Neural cell (in vitro differentiated cells): ENCODE measurements at regions not wholly inside any gene's neighbourhood (a gene's known extent, or its start where the extent isn't known, plus 50 kb on each side); places are given as distances from the start of the nearest gene placed in this dataset.
A peak's percentile ranks its signal among the peaks of the same experiment; 100 is the strongest.

ENCODE experiments used
- H2AFZ ChIP-seq: fragments of 200-600, 300-800 bp; sonication (generic), shearing (Covaris generic); 2 replicates; pipeline ENCODE4 v1.6.0; 2014; ENCODE audit warnings: low read depth, mild to moderate bottlenecking, antibody characterized with exemption, low read length, moderate library complexity
- H3F3A ChIP-seq: fragments of 200-600 bp; shearing (Covaris generic); 2 replicates; pipeline ENCODE4 v1.6.1; 2016; ENCODE audit warnings: mild to moderate bottlenecking, moderate library complexity, mixed read lengths, antibody characterized with exemption, low read length; ENCODE audit not compliant: insufficient read depth, poor library complexity, severe bottlenecking
- H3K27ac ChIP-seq: fragments of 200-600, 300-800 bp; sonication (generic), shearing (Covaris generic); 2 replicates; pipeline ENCODE4 v1.5.1; 2014; ENCODE audit warnings: mild to moderate bottlenecking, low read length, moderate library complexity
- H3K27me3 ChIP-seq: fragments of 300-800, 200-600 bp; sonication (generic), shearing (Covaris generic); 2 replicates; pipeline ENCODE4 v1.6.0; 2014; ENCODE audit warnings: mild to moderate bottlenecking, low read depth, low read length, moderate library complexity; ENCODE audit not compliant: insufficient read depth
- H3K36me3 ChIP-seq: fragments of 300-800, 200-600 bp; sonication (generic), shearing (Covaris generic); 2 replicates; pipeline ENCODE4 v1.5.1; 2014; ENCODE audit warnings: mild to moderate bottlenecking, antibody characterized with exemption, low read length, moderate library complexity; ENCODE audit not compliant: insufficient read depth
- H3K4me2 ChIP-seq: fragments of 300-800, 200-600 bp; sonication (generic), shearing (Covaris generic); 2 replicates; pipeline ENCODE4 v1.6.0; 2014; ENCODE audit warnings: mild to moderate bottlenecking, low read length
- H3K4me3 ChIP-seq: fragments of 300-800, 200-600 bp; sonication (generic), shearing (Covaris generic); 2 replicates; pipeline ENCODE4 v1.5.1; 2014; ENCODE audit warnings: mild to moderate bottlenecking, low read length, moderate library complexity
- H3K79me2 ChIP-seq: fragments of 200-600 bp; shearing (Covaris generic); replicated peaks from 2 replicates; pipeline ENCODE4 v1.6.0; 2014; ENCODE audit warnings: mild to moderate bottlenecking, low read length, moderate library complexity; ENCODE audit not compliant: insufficient read depth
- H3K9ac ChIP-seq: fragments of 300-800, 200-600 bp; sonication (generic), shearing (Covaris generic); 2 replicates; pipeline ENCODE4 v1.6.1; 2016; ENCODE audit warnings: mild to moderate bottlenecking, low read length, mixed read lengths
- H3K9me2 ChIP-seq: fragments of 200-600 bp; shearing (Covaris generic); 2 replicates; pipeline ENCODE4 v1.6.1; 2016; ENCODE audit warnings: mild to moderate bottlenecking, low read length, mixed read lengths; ENCODE audit not compliant: insufficient read depth
- H3K9me3 ChIP-seq: fragments of 200-600, 300-800 bp; sonication (generic), shearing (Covaris generic); 2 replicates; pipeline ENCODE4 v1.6.1; 2016; ENCODE audit warnings: mild to moderate bottlenecking, mixed run types, low read length, moderate library complexity, mixed read lengths
- H4K20me1 ChIP-seq: fragments of 200-600 bp; shearing (Covaris generic); 2 replicates; pipeline ENCODE4 v1.6.1; 2016; ENCODE audit warnings: mild to moderate bottlenecking, mixed run types; ENCODE audit not compliant: insufficient read depth
- CTCF ChIP-seq: fragments of 450-650 bp; IDR thresholded peaks from 2 replicates; pipeline ENCODE4 v1.5.1; 2014; ENCODE audit warnings: antibody characterized with exemption, mild to moderate bottlenecking, moderate library complexity; ENCODE audit not compliant: poor library complexity, severe bottlenecking
- EP300 ChIP-seq: fragments of 450-650 bp; conservative IDR thresholded peaks from 2 replicates; pipeline ENCODE4 v1.6.1; 2014; ENCODE audit warnings: antibody characterized with exemption, mild to moderate bottlenecking, moderate library complexity; ENCODE audit not compliant: poor library complexity, severe bottlenecking
- EZH2 ChIP-seq: fragments of 200-600, 300-800 bp; shearing (Covaris generic), sonication (generic); IDR thresholded peaks from 2 replicates; pipeline ENCODE4 v1.6.1; 2014; ENCODE audit warnings: antibody characterized with exemption, low read length, borderline replicate concordance, mild to moderate bottlenecking; ENCODE audit not compliant: insufficient read depth, poor library complexity, severe bottlenecking
- MXI1 ChIP-seq: fragments of 450-650 bp; conservative IDR thresholded peaks from 2 replicates; pipeline ENCODE4 v1.6.1; 2014; ENCODE audit warnings: antibody characterized with exemption, mild to moderate bottlenecking; ENCODE audit not compliant: poor library complexity, severe bottlenecking
- POLR2AphosphoS5 ChIP-seq: IDR thresholded peaks from 2 replicates; pipeline ENCODE4 v1.6.1; 2012
- RAD21 ChIP-seq: fragments of 450-650 bp; conservative IDR thresholded peaks from 2 replicates; pipeline ENCODE4 v1.6.1; 2014; ENCODE audit warnings: antibody characterized with exemption, mild to moderate bottlenecking, moderate library complexity
- REST ChIP-seq: IDR thresholded peaks from 2 replicates; pipeline ENCODE4 v1.6.1; 2012; ENCODE audit warnings: borderline replicate concordance
- SMC3 ChIP-seq: fragments of 450-650 bp; conservative IDR thresholded peaks from 2 replicates; pipeline ENCODE4 v1.6.1; 2014; ENCODE audit warnings: antibody characterized with exemption, mild to moderate bottlenecking, moderate library complexity; ENCODE audit not compliant: poor library complexity
- TAF1 ChIP-seq: IDR thresholded peaks from 2 replicates; pipeline ENCODE4 v1.6.1; 2012; ENCODE audit warnings: low read depth

GRCh38 chr2:535222-535621, 142.0 kb downstream of the TMEM18 start:
- no peak overlapping the region for H3K4me3 ChIP-seq
- no peak overlapping the region for H3K4me2 ChIP-seq
- H3F3A ChIP-seq: no peaks in the 10 kb centered on the region
- no peak overlapping the region for H2AFZ ChIP-seq
- no peak overlapping the region for H3K9ac ChIP-seq
- TF ChIP-seq POLR2AphosphoS5 (no peak), TAF1 (no peak), EZH2 (no peak), RAD21 (no peak), MXI1 (no peak)
- no peaks in the 10 kb centered on the region for H3K27me3 ChIP-seq
- H3K79me2 ChIP-seq: no peaks in the 10 kb centered on the region
- H3K9me2 ChIP-seq: no peaks in the 10 kb centered on the region
- H4K20me1 ChIP-seq: no peaks in the 10 kb centered on the region
- H3K9me3 ChIP-seq: peaks cover 3% of the 10 kb centered on the region
- H3K27ac ChIP-seq: no peak overlapping the region
- no peaks in the 10 kb centered on the region for H3K36me3 ChIP-seq

- no peaks in the 10 kb centered on the region for H3K36me3 ChIP-seq
- H2AFZ ChIP-seq: no peak overlapping the region
- no peaks in the 10 kb centered on the region for H3K9me2 ChIP-seq
- no peaks in the 10 kb centered on the region for H3K27me3 ChIP-seq
- H3K79me2 ChIP-seq: no peaks in the 10 kb centered on the region
- H3K9ac ChIP-seq: no peak overlapping the region
- H4K20me1 ChIP-seq: no peaks in the 10 kb centered on the region
- no peak overlapping the region for H3K4me2 ChIP-seq
- TF ChIP-seq POLR2AphosphoS5 (no peak), CTCF (no peak), RAD21 (no peak), SMC3 (no peak), REST (no peak), MXI1 (no peak), EP300 (no peak), EZH2 (no peak), TAF1 (no peak)
- H3K27ac ChIP-seq: no peak overlapping the region
- no peak overlapping the region for H3K4me3 ChIP-seq
- H3F3A ChIP-seq: no peaks in the 10 kb centered on the region
- peaks cover 3% of the 10 kb centered on the region for H3K9me3 ChIP-seq
These were observed 147.4 kb downstream of the TMEM18 start for GRCh38 chr2:529852-530251.

GRCh38 chr2:529424-529823, 147.8 kb downstream of the TMEM18 start:
- Histone ChIP-seq H3K4me3 (no peak overlapping the region), H3K27ac (no peak overlapping the region), H3F3A (no peaks in the 10 kb centered on the region), H3K9me3 (peaks cover 3% of the 10 kb centered on the region), H4K20me1 (no peaks in the 10 kb centered on the region), H3K36me3 (no peaks in the 10 kb centered on the region), H2AFZ (no peak overlapping the region), H3K4me2 (no peak overlapping the region), H3K9ac (no peak overlapping the region), H3K9me2 (no peaks in the 10 kb centered on the region), H3K79me2 (no peaks in the 10 kb centered on the region), H3K27me3 (no peaks in the 10 kb centered on the region)
- TF ChIP-seq TAF1: no peak
- peak; percentile 50 for TF ChIP-seq CTCF
- peak; percentile 60 for TF ChIP-seq RAD21
- peak; percentile 64 for TF ChIP-seq SMC3
